Activated T-cell treated with anti-CD3 and anti-CD28 coated beads, Interleukin-2, amount 50 U/mL, for 4 hours (primary cell): ENCODE measurements at regions not wholly inside any gene's neighbourhood (a gene's known extent, or its start where the extent isn't known, plus 50 kb on each side); places are given as distances from the start of the nearest gene placed in this dataset.
"Not testable (repeated sequence)": the region's sequence is repeated elsewhere in the genome, so short reads cannot be mapped to it uniquely, and the experiment has no call there.

Experiments used
- ATAC-seq, 2 donors: fragments of 200-7000 bp; cut with Tn5 transposase; one replicate each; pipeline ENCODE4 v1.10.0; 2021
- DNase-seq: peaks from one replicate; pipeline ENCODE4 v3.0.0-alpha.2; 2020
- H3K27me3 Mint-ChIP-seq: one replicate; pipeline ENCODE4 v1.8.0; 2021; ENCODE audit warnings: low read depth, mixed read lengths
- H3K36me3 Mint-ChIP-seq: one replicate; pipeline ENCODE4 v1.8.0; 2022; ENCODE audit warnings: mixed read lengths; ENCODE audit not compliant: insufficient read depth
- H3K4me1 Mint-ChIP-seq: one replicate; pipeline ENCODE4 v1.8.0; 2021; ENCODE audit warnings: low read depth, mixed read lengths
- H3K4me3 Mint-ChIP-seq: one replicate; pipeline ENCODE4 v1.8.0; 2021; ENCODE audit warnings: mild to moderate bottlenecking, moderate library complexity, mixed read lengths
- H3K9me3 Mint-ChIP-seq: one replicate; pipeline ENCODE4 v1.8.0; 2021; ENCODE audit warnings: mixed read lengths

- DNase-seq (no peak), ATAC-seq (no peak)
- H3K36me3 Mint-ChIP-seq, result no peaks in the 10 kb centered on the region
- H3K9me3 Mint-ChIP-seq, result no peaks in the 10 kb centered on the region
- H3K4me3 Mint-ChIP-seq, result no peak overlapping the region
- no peaks in the 10 kb centered on the region for H3K4me1 Mint-ChIP-seq
- peaks cover 9% of the 10 kb centered on the region for H3K27me3 Mint-ChIP-seq
These were observed 393.2 kb downstream of the RPS6KC1 start for GRCh38 chr1:213444224-213444623.

- H3K4me3 Mint-ChIP-seq, result no peak overlapping the region
- H3K9me3 Mint-ChIP-seq, result no peaks in the 10 kb centered on the region
- no peaks in the 10 kb centered on the region for H3K36me3 Mint-ChIP-seq
- ATAC-seq (no peak), DNase-seq (no peak)
- H3K27me3 Mint-ChIP-seq, result peaks cover 6% of the 10 kb centered on the region
- H3K4me1 Mint-ChIP-seq, result no peaks in the 10 kb centered on the region
These were observed 395.5 kb downstream of the RPS6KC1 start for GRCh38 chr1:213446496-213446895.

- DNase-seq (no peak), ATAC-seq (no peak)
- peaks cover 3% of the 10 kb centered on the region for H3K27me3 Mint-ChIP-seq
- H3K4me3 Mint-ChIP-seq, result no peak overlapping the region
- no peaks in the 10 kb centered on the region for H3K4me1 Mint-ChIP-seq
- no peaks in the 10 kb centered on the region for H3K36me3 Mint-ChIP-seq
- H3K9me3 Mint-ChIP-seq, result no peaks in the 10 kb centered on the region
These were observed 397.3 kb downstream of the RPS6KC1 start for GRCh38 chr1:213448360-213448759.

GRCh38 chr1:213448776-213449175 lies 397.7 kb downstream of the RPS6KC1 start:
- Mint-ChIP-seq H3K9me3 (no peaks in the 10 kb centered on the region), H3K4me1 (no peaks in the 10 kb centered on the region), H3K4me3 (no peak overlapping the region), H3K36me3 (no peaks in the 10 kb centered on the region), H3K27me3 (peaks cover 2% of the 10 kb centered on the region)
- ATAC-seq (no peak), DNase-seq (no peak)

GRCh38 chr1:213452501-213452900 lies 401.5 kb downstream of the RPS6KC1 start:
- Mint-ChIP-seq H3K4me3 (no peak overlapping the region), H3K27me3 (peaks cover 2% of the 10 kb centered on the region), H3K36me3 (no peaks in the 10 kb centered on the region), H3K4me1 (no peaks in the 10 kb centered on the region), H3K9me3 (no peaks in the 10 kb centered on the region)
- ATAC-seq (no peak), DNase-seq (no peak)

- no peak for DNase-seq
- peaks cover 6% of the 10 kb centered on the region for H3K9me3 Mint-ChIP-seq
- ATAC-seq, result no peak
- H3K4me3 Mint-ChIP-seq, result no peak overlapping the region
- peaks cover 2% of the 10 kb centered on the region for H3K27me3 Mint-ChIP-seq
- H3K36me3 Mint-ChIP-seq, result no peaks in the 10 kb centered on the region
- H3K4me1 Mint-ChIP-seq, result no peaks in the 10 kb centered on the region
These were observed 406.1 kb downstream of the RPS6KC1 start for GRCh38 chr1:213457186-213457585.

- no peak overlapping the region for H3K4me3 Mint-ChIP-seq
- H3K36me3 Mint-ChIP-seq, result no peaks in the 10 kb centered on the region
- peaks cover 2% of the 10 kb centered on the region for H3K27me3 Mint-ChIP-seq
These were observed 406.7 kb downstream of the RPS6KC1 start for GRCh38 chr1:213457733-213458132.

GRCh38 chr1:213462374-213462773 lies 411.3 kb downstream of the RPS6KC1 start:
- ATAC-seq, H3K9me3 Mint-ChIP-seq, H3K4me1 Mint-ChIP-seq: not testable (repeated sequence)

More at GRCh38 chr1:213457733-213458132, 406.7 kb downstream of the RPS6KC1 start:
- DNase-seq (no peak), ATAC-seq (no peak)
- Mint-ChIP-seq H3K4me1 (no peaks in the 10 kb centered on the region), H3K9me3 (peaks cover 6% of the 10 kb centered on the region)

GRCh38 chr1:213464786-213465460 lies 413.9 kb downstream of the RPS6KC1 start:
- Mint-ChIP-seq H3K4me1 (no peaks in the 10 kb centered on the region), H3K27me3 (no peaks in the 10 kb centered on the region), H3K9me3 (no peaks in the 10 kb centered on the region), H3K4me3 (no peak overlapping the region), H3K36me3 (no peaks in the 10 kb centered on the region)
- DNase-seq (no peak), ATAC-seq (no peak)

More at GRCh38 chr1:213462374-213462773, 411.3 kb downstream of the RPS6KC1 start:
- not testable (repeated sequence) for DNase-seq, H3K27me3 Mint-ChIP-seq, H3K4me3 Mint-ChIP-seq, H3K36me3 Mint-ChIP-seq

- DNase-seq, result no peak
- no peaks in the 10 kb centered on the region for H3K9me3 Mint-ChIP-seq
- no peaks in the 10 kb centered on the region for H3K4me1 Mint-ChIP-seq
- no peak for ATAC-seq
- H3K4me3 Mint-ChIP-seq, result no peak overlapping the region
- no peaks in the 10 kb centered on the region for H3K27me3 Mint-ChIP-seq
- H3K36me3 Mint-ChIP-seq, result no peaks in the 10 kb centered on the region
These were observed 415.5 kb downstream of the RPS6KC1 start for GRCh38 chr1:213466541-213466940.

- Mint-ChIP-seq H3K4me1 (no peaks in the 10 kb centered on the region), H3K27me3 (no peaks in the 10 kb centered on the region), H3K9me3 (no peaks in the 10 kb centered on the region), H3K4me3 (no peak overlapping the region), H3K36me3 (no peaks in the 10 kb centered on the region)
- DNase-seq (no peak), ATAC-seq (no peak)
These were observed 423.0 kb downstream of the RPS6KC1 start for GRCh38 chr1:213474054-213474453.

GRCh38 chr1:213481395-213481794 lies 430.4 kb downstream of the RPS6KC1 start:
- no peak for DNase-seq
- Mint-ChIP-seq H3K36me3 (no peaks in the 10 kb centered on the region), H3K4me3 (no peak overlapping the region), H3K4me1 (no peaks in the 10 kb centered on the region), H3K9me3 (no peaks in the 10 kb centered on the region), H3K27me3 (peaks cover 5% of the 10 kb centered on the region)
- ATAC-seq, result no peak

- no peaks in the 10 kb centered on the region for H3K4me1 Mint-ChIP-seq
- peak; percentile 18 to 32 for ATAC-seq
- no peak overlapping the region for H3K4me3 Mint-ChIP-seq
- H3K9me3 Mint-ChIP-seq, result no peaks in the 10 kb centered on the region
- peaks cover 5% of the 10 kb centered on the region for H3K27me3 Mint-ChIP-seq
- DNase-seq, result no peak
- no peaks in the 10 kb centered on the region for H3K36me3 Mint-ChIP-seq
These were observed 433.3 kb downstream of the RPS6KC1 start for GRCh38 chr1:213484333-213484732.

- ATAC-seq (no peak), DNase-seq (no peak)
- Mint-ChIP-seq H3K4me3 (no peak overlapping the region), H3K27me3 (peaks cover 5% of the 10 kb centered on the region), H3K4me1 (no peaks in the 10 kb centered on the region), H3K36me3 (no peaks in the 10 kb centered on the region), H3K9me3 (no peaks in the 10 kb centered on the region)
These were observed 433.7 kb downstream of the RPS6KC1 start for GRCh38 chr1:213484758-213485157.

- ATAC-seq, result no peak
- no peak overlapping the region for H3K4me3 Mint-ChIP-seq
- no peak for DNase-seq
- H3K36me3 Mint-ChIP-seq, result no peaks in the 10 kb centered on the region
- H3K27me3 Mint-ChIP-seq, result no peaks in the 10 kb centered on the region
- H3K4me1 Mint-ChIP-seq, result no peaks in the 10 kb centered on the region
- H3K9me3 Mint-ChIP-seq, result no peaks in the 10 kb centered on the region
These were observed 435.4 kb downstream of the RPS6KC1 start for GRCh38 chr1:213486488-213486887.
